Ascending aorta (tissue), 2 donors: ENCODE measurements at regions not wholly inside any gene's neighbourhood (a gene's known extent, or its start where the extent isn't known, plus 50 kb on each side); places are given as distances from the start of the nearest gene placed in this dataset.

Experiments
- DNase-seq, 2 donors: peaks; one replicate each; pipeline ENCODE4 v3.0.0-alpha.2; 2019; ENCODE audit warnings: low spot score in 2 of 2
- H3K27ac ChIP-seq, 2 donors: fragments of 200-600 bp; sonication (generic); one replicate each; pipeline ENCODE4 v1.5.1; 2016 to 2017; ENCODE audit warnings: mild to moderate bottlenecking in 1 of 2
- H3K27me3 ChIP-seq: fragments of 200-600 bp; sonication (generic); one replicate; pipeline ENCODE4 v1.5.1; 2017
- H3K36me3 ChIP-seq, 2 donors: fragments of 200-600 bp; sonication (generic); one replicate each; pipeline ENCODE4 v1.5.1; 2016
- H3K4me1 ChIP-seq, 2 donors: fragments of 200-600 bp; sonication (generic); one replicate each; pipeline ENCODE4 v1.5.1; 2016 to 2017; ENCODE audit warnings: mild to moderate bottlenecking in 1 of 2
- H3K4me3 ChIP-seq, 2 donors: fragments of 200-600 bp; sonication (generic); one replicate each; pipeline ENCODE4 v1.5.1; 2016 to 2017; ENCODE audit warnings: mild to moderate bottlenecking in 1 of 2
- H3K9me3 ChIP-seq, 2 donors: fragments of 200-600 bp; sonication (generic); one replicate each; pipeline ENCODE4 v1.5.1; 2016
- CTCF ChIP-seq, 3 experiments: fragments of 200-600 bp in 2 of 3; fragments of 450-650 bp in 1 of 3; sonication (generic) in 2 of 3; IDR thresholded peaks; one replicate each; pipeline ENCODE4 v1.5.1; 2016 to 2019; ENCODE audit warnings: antibody characterized with exemption in 3 of 3, mild to moderate bottlenecking in 1 of 3, moderate library complexity in 1 of 3
- intact Hi-C: fragments of 100-400 bp; cut with DNase I; formaldehyde crosslinking; loops from one replicate; pipeline ENCODE4 v1.15.1; 2023

- Histone ChIP-seq H3K36me3 (no peaks in the 10 kb centered on the region), H3K9me3 (no peaks in the 10 kb centered on the region)
- no peak for TF ChIP-seq CTCF (IDR thresholded peaks at IDR 0.05)
Observed at GRCh38 chr2:84088656-84089055, 370.4 kb downstream of the SUCLG1 start.

GRCh38 chr2:84085562-84085961 is 373.5 kb downstream of the SUCLG1 start:
- Histone ChIP-seq H3K36me3 (no peaks in the 10 kb centered on the region), H3K4me1 (no peaks in the 10 kb centered on the region), H3K9me3 (no peaks in the 10 kb centered on the region), H3K27me3 (no peaks in the 10 kb centered on the region), H3K4me3 (no peak overlapping the region), H3K27ac (no peak overlapping the region)
- no peak for TF ChIP-seq CTCF (IDR thresholded peaks at IDR 0.05)
- intact Hi-C loops, result no loop called here
- no peak for DNase-seq

More at GRCh38 chr2:84088656-84089055, 370.4 kb downstream of the SUCLG1 start:
- DNase-seq, result no peak
- Histone ChIP-seq H3K4me1 (no peaks in the 10 kb centered on the region), H3K4me3 (no peak overlapping the region), H3K27ac (no peak overlapping the region), H3K27me3 (no peaks in the 10 kb centered on the region)
- intact Hi-C loops, result no loop called here

GRCh38 chr2:84084856-84085255 is 374.2 kb downstream of the SUCLG1 start:
- no peak for DNase-seq
- Histone ChIP-seq H3K27me3 (no peaks in the 10 kb centered on the region), H3K9me3 (no peaks in the 10 kb centered on the region), H3K4me3 (no peak overlapping the region), H3K4me1 (no peaks in the 10 kb centered on the region), H3K27ac (no peak overlapping the region), H3K36me3 (no peaks in the 10 kb centered on the region)
- intact Hi-C loops, result no loop called here
- TF ChIP-seq CTCF (IDR thresholded peaks at IDR 0.05), result no peak

- H3K27me3 ChIP-seq, result no peaks in the 10 kb centered on the region
- H3K27ac ChIP-seq, result no peak overlapping the region
- TF ChIP-seq CTCF (IDR thresholded peaks at IDR 0.05), result no peak
- DNase-seq, result no peak
- no peaks in the 10 kb centered on the region for H3K36me3 ChIP-seq
- intact Hi-C loops, result no loop called here
- no peaks in the 10 kb centered on the region for H3K4me1 ChIP-seq
- no peaks in the 10 kb centered on the region for H3K9me3 ChIP-seq
- no peak overlapping the region for H3K4me3 ChIP-seq
Observed at GRCh38 chr2:84083984-84084383, 375.1 kb downstream of the SUCLG1 start.

GRCh38 chr2:84078471-84078870 is 380.6 kb downstream of the SUCLG1 start:
- Histone ChIP-seq H3K9me3 (no peaks in the 10 kb centered on the region), H3K4me1 (no peaks in the 10 kb centered on the region), H3K27ac (no peak overlapping the region), H3K4me3 (no peak overlapping the region), H3K27me3 (no peaks in the 10 kb centered on the region), H3K36me3 (no peaks in the 10 kb centered on the region)
- intact Hi-C loops, result no loop called here
- DNase-seq, result no peak
- no peak for TF ChIP-seq CTCF (IDR thresholded peaks at IDR 0.05)

GRCh38 chr2:84077496-84077895 is 381.6 kb downstream of the SUCLG1 start:
- no peak for DNase-seq
- TF ChIP-seq CTCF (IDR thresholded peaks at IDR 0.05), result no peak
- H3K27me3 ChIP-seq, result no peaks in the 10 kb centered on the region

More at GRCh38 chr2:84077496-84077895, 381.6 kb downstream of the SUCLG1 start:
- Histone ChIP-seq H3K4me3 (no peak overlapping the region), H3K4me1 (no peaks in the 10 kb centered on the region), H3K9me3 (no peaks in the 10 kb centered on the region), H3K27ac (no peak overlapping the region), H3K36me3 (no peaks in the 10 kb centered on the region)
- intact Hi-C loops, result no loop called here
